ENCODE measurements at regions not wholly inside any gene's neighbourhood (a gene's known extent, or its start where the extent isn't known, plus 50 kb on each side); places are given as distances from the start of the nearest gene placed in this dataset.

DNA sequence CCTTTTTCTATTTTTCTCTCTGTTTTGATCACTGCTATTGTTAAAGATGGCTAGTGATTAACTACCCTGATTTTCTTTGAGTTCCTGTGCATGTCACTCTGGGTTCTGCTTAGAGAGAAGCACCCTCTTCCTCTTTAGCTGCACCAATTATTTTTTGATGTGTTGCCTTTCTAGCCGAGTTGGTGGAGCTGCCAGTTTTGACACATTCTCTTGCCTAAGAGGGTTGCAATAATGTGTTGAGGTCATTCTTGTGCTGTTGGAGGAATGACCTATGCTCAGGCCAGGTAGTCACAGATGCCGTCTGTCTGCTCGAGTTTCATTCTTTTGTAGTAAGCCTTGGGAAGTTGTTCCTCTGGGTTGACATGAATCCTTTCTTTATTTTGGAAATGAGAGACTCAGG lies 84.6 kb upstream of the DPH6 start:
- no peak overlapping the region for H3K27ac Mint-ChIP-seq
- no peaks in the 10 kb centered on the region for H3K4me1 Mint-ChIP-seq
- CTCF ChIA-PET: no interaction called here
- ATAC-seq: no peak
- H3K9me3 Mint-ChIP-seq (ENCODE audit: low read depth): no peaks in the 10 kb centered on the region
- H3K4me3 Mint-ChIP-seq: no peak overlapping the region
- no peaks in the 10 kb centered on the region for H3K36me3 Mint-ChIP-seq
- peaks cover 10% of the 10 kb centered on the region for H3K27me3 Mint-ChIP-seq
- no peak for DNase-seq

DNA sequence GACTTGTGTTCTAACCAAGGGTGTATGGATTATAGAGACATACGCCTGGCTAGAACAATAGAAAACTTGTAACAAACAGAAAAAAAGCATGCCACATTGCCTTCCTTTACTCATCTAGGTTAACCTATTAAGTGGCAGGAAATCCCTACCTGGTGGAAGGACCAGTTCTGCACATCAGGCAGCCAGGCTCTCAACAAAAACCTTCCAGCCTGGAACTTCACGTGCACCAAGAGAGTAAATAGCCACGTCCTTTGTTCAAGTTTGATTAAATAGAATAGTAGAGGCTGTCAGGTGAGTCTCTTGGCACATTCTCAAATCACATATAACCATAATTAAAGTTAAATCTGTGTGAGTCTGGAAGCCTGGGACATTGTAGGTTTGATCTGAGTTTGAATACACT lies 85.0 kb upstream of the DPH6 start:
- no peaks in the 10 kb centered on the region for H3K9me3 Mint-ChIP-seq (ENCODE audit: low read depth)
- no peaks in the 10 kb centered on the region for H3K4me1 Mint-ChIP-seq
- H3K36me3 Mint-ChIP-seq: no peaks in the 10 kb centered on the region
- H3K4me3 Mint-ChIP-seq: no peak overlapping the region
- ATAC-seq (no peak), DNase-seq (no peak)
- peaks cover 12% of the 10 kb centered on the region for H3K27me3 Mint-ChIP-seq
- H3K27ac Mint-ChIP-seq: no peak overlapping the region
- CTCF ChIA-PET: no interaction called here

DNA sequence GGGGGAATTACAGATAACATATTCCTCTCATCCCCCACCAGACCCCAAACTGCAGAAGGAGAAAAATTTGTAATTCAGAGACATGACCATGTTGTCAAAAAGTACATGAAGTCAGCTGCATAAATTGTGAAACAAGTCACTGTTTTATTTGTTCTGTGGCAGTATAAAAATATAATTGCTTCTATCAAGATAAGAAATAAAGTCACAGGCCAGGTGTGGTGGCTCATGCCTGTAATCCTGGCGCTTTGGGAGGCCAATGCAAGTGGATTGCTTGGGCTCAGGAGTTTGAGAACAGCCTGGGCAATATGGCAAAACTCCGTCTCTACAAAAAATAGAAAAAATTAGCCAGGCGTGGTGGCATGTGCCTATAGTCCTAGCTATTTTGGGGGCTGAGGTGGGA lies 87.7 kb upstream of the DPH6 start:
- ATAC-seq (no peak), DNase-seq (no peak)
- Mint-ChIP-seq H3K4me3 (no peak overlapping the region), H3K36me3 (no peaks in the 10 kb centered on the region), H3K9me3 (ENCODE audit: low read depth) (no peaks in the 10 kb centered on the region), H3K4me1 (no peaks in the 10 kb centered on the region), H3K27me3 (peaks cover 15% of the 10 kb centered on the region), H3K27ac (no peak overlapping the region)
- CTCF ChIA-PET: no interaction called here

DNA sequence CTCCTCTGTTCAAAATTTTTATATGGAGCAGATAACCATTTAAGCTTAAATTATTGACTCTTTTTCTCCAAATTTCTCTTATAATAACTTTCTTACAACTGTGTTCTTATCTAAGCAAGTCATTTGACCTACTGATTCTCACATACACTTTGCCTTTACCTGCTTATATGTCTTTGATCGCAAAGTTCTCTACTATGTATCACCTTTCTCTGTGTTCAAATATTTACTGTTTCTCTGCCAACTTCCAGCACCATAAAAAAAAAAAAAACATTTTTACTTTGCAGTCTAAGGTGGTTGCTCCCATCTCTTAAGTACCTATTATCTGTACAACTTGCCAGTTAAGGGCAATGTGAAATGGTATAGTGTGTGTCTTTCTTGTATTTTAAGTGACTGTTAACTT lies 100.8 kb upstream of the DPH6 start:
- H3K4me1 Mint-ChIP-seq: no peaks in the 10 kb centered on the region
- no peak overlapping the region for H3K4me3 Mint-ChIP-seq
- CTCF ChIA-PET: no interaction called here
- H3K36me3 Mint-ChIP-seq: no peaks in the 10 kb centered on the region
- ATAC-seq (no peak), DNase-seq (no peak)
- no peaks in the 10 kb centered on the region for H3K27me3 Mint-ChIP-seq
- no peaks in the 10 kb centered on the region for H3K9me3 Mint-ChIP-seq (ENCODE audit: low read depth)
- H3K27ac Mint-ChIP-seq: no peak overlapping the region

DNA sequence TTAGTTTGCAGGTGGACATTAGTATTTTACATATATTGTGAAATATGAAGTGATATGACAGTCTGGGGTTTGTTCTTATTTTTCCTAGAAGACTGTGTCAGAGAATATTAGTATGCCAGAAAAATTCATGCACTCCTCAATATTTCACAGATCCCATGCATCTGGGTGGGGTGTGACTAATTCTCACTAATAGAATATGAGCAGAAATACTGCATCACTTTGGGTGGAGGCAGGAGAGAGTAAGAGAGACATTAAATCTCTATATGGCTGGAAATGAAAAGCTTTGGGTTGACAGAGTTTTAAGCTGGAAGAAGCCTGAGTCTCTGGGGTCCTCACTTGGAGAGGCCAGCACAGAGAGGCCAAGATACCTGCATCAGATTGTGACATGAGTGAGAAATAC lies 101.3 kb upstream of the DPH6 start:
- no peaks in the 10 kb centered on the region for H3K27me3 Mint-ChIP-seq
- H3K4me1 Mint-ChIP-seq: no peaks in the 10 kb centered on the region
- no peaks in the 10 kb centered on the region for H3K9me3 Mint-ChIP-seq (ENCODE audit: low read depth)
- no peaks in the 10 kb centered on the region for H3K36me3 Mint-ChIP-seq
- ATAC-seq (no peak), DNase-seq (no peak)
- CTCF ChIA-PET: no interaction called here
- no peak overlapping the region for H3K4me3 Mint-ChIP-seq
- H3K27ac Mint-ChIP-seq: no peak overlapping the region

DNA sequence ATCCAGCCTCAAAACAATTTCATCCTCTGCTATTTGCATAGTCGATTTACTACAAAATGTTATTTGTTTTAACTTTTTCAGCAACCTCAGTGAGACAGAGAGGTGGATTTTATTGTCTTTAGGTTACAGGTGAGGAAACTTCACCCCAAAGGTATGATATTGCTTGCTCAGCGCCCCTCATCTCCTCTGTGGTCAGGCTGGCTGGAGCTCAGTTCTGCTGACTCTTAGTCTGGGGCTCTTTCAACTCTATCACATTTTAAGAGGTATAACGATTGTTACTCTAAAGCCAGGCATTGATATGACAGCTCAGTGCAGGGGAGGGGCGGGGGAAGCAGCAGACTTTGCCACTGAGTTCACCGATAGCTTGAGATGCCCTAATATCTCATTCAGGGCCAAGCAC lies 103.0 kb upstream of the DPH6 start:
- H3K9me3 Mint-ChIP-seq (ENCODE audit: low read depth): no peaks in the 10 kb centered on the region
- CTCF ChIA-PET: no interaction called here
- no peak overlapping the region for H3K4me3 Mint-ChIP-seq
- no peaks in the 10 kb centered on the region for H3K4me1 Mint-ChIP-seq
- H3K36me3 Mint-ChIP-seq: no peaks in the 10 kb centered on the region
- ATAC-seq: no peak
- H3K27ac Mint-ChIP-seq: no peak overlapping the region
- no peak for DNase-seq
- H3K27me3 Mint-ChIP-seq: peaks cover 4% of the 10 kb centered on the region

DNA sequence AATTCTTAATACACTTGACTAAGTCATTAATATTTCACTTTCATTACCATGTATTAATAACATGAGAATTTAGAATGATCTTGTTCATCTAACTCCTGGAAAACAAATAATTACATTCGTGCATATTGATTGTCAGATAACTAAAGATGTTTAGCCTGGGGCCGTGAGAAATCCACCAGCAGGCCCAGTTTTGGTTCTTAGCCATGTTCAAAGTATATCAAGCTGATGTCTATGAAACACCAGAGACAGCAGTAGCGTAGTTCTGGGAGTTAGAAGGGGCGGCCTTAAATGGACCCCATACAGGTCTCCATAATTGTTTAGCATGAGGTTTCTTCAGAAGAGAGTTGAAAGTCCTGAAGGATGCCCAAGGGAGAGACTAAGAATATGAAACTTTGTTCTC lies 103.6 kb upstream of the DPH6 start:
- DNase-seq (no peak), ATAC-seq (no peak)
- Mint-ChIP-seq H3K36me3 (no peaks in the 10 kb centered on the region), H3K4me3 (no peak overlapping the region), H3K27ac (no peak overlapping the region), H3K27me3 (peaks cover 4% of the 10 kb centered on the region), H3K9me3 (ENCODE audit: low read depth) (no peaks in the 10 kb centered on the region), H3K4me1 (no peaks in the 10 kb centered on the region)
- CTCF ChIA-PET: no interaction called here

DNA sequence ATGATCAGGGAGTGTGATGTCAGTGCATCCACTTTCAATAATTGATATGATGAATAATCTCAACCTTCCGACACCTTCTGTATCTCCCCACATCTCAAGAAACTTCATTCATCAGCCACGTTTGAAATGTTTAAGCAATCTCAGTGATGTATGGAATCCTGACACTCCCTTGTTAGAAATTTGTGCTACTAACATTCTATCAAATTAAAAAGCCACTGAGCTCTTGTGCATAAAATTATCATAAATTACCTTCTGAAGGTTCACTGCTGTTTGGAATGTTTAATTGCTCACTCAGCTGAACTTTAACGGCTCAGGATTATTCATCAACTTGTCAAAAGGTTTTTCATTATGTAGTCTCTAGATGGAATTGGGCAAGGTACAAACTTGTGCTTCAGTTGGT lies 108.4 kb upstream of the DPH6 start:
- Mint-ChIP-seq H3K36me3 (no peaks in the 10 kb centered on the region), H3K27ac (no peak overlapping the region), H3K27me3 (peaks cover 7% of the 10 kb centered on the region), H3K4me1 (no peaks in the 10 kb centered on the region), H3K9me3 (ENCODE audit: low read depth) (no peaks in the 10 kb centered on the region), H3K4me3 (no peak overlapping the region)
- DNase-seq (no peak), ATAC-seq (no peak)
- CTCF ChIA-PET: no interaction called here

DNA sequence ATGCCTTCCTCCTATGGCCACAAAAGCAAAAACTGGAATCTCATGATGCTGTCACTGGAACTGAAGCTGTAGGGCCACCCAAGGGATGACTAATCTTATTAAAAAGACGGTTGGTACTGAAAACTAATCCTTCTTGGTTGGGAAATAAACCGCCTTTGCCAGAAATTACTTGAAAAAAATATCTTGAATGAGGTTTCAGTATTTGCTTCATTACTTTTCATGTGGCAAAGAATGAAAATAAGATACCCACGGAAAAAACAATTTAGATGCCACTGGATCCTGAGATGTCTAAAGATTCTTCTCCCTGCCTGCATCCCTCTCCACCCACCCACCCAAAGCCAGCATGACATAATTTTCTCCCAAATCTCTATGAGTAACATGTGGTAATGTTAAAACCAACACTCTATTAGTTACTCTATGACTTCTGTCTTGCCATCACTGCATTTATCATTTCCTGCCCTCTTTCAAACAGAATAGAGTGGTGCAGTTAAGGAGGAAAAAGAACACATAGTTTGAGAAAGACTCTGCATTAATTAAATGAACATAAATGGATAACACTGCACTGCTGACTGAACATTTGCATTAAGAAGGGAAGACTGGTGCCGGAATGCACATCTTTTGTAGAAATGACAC lies 111.8 kb upstream of the DPH6 start:
- Mint-ChIP-seq H3K4me3 (no peak overlapping the region), H3K36me3 (no peaks in the 10 kb centered on the region), H3K9me3 (ENCODE audit: low read depth) (no peaks in the 10 kb centered on the region), H3K27me3 (peaks cover 14% of the 10 kb centered on the region), H3K4me1 (no peaks in the 10 kb centered on the region), H3K27ac (no peak overlapping the region)
- ATAC-seq (no peak), DNase-seq (no peak)
- CTCF ChIA-PET: no interaction called here

DNA sequence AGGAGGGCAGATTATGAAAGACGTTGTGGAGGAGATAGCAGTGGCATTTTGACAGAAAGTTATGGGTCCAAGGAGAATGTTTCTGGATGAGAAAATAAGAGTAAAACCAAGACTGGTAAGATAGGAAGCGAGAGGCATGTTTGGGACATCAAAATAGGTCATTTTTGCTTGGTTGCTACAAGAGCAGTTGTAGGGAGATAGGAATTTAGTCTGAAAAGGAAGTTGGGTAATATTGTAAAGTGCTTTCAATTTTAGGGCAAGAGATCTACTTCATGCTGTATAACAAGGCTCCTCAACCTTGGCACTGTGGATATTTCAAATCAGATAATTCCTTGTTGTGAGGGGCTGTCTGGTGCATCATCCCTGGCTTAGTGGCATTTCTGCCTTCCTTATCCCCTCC lies 118.0 kb upstream of the DPH6 start:
- H3K9me3 Mint-ChIP-seq (ENCODE audit: low read depth): no peaks in the 10 kb centered on the region
- H3K36me3 Mint-ChIP-seq: no peaks in the 10 kb centered on the region
- H3K4me1 Mint-ChIP-seq: no peaks in the 10 kb centered on the region
- ATAC-seq (no peak), DNase-seq (no peak)
- H3K27ac Mint-ChIP-seq: no peak overlapping the region
- no peak overlapping the region for H3K4me3 Mint-ChIP-seq
- CTCF ChIA-PET: no interaction called here
- peaks cover 11% of the 10 kb centered on the region for H3K27me3 Mint-ChIP-seq

DNA sequence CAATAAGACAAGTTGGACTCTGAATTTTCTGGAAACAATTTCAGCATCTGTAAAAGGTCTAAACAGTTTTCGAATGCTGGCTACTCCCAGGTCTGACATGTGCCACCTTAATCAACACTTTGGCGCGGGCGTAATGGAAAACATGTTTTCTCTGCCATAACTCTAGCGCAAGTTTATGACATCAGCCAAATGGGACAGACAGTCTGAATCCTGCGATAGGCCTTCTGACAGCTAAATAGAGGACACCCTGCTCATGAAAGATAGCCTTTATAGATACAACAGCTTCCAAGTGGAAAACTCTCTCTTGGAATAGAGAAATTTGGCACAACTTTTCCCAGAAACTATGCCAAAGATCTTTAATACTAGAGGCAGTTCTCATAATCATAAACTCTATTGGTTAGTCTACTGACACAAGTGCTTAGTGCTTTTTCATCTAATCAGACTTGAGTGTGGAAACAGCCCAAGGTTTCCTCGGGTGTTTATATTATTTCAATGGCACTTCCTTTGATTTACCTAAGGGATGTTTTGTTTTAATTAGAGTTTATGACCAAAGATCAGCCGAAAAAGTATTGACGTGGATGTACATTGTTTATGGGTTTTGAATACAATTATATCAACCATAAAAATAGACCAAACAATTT lies 120.1 kb upstream of the DPH6 start:
- CTCF ChIA-PET: no interaction called here

DNA sequence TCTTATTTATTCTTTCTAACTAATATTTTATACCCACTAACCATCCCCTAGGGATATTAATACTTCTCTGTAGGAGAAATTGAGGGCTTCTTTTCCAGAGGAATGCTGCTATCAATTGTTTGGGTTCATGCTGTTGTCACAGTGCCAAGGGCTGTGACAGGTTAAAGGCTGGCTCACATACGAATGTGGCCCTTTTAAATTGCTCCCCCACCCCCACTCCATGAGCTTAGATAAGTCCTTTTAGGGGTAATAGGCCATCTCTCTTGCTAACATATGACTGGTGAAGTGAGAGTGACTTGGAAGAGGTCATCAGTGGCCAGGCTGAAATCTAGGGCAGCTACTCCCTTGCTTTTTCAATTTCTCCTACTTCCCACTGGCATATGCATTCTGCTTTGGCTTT lies 121.9 kb upstream of the DPH6 start:
- H3K27me3 Mint-ChIP-seq: peaks cover 4% of the 10 kb centered on the region
- no peak for ATAC-seq
- no peak for DNase-seq
- H3K27ac Mint-ChIP-seq: no peak overlapping the region
- H3K9me3 Mint-ChIP-seq (ENCODE audit: low read depth): no peaks in the 10 kb centered on the region
- no peak overlapping the region for H3K4me3 Mint-ChIP-seq
- CTCF ChIA-PET: no interaction called here
- H3K4me1 Mint-ChIP-seq: peaks cover 3% of the 10 kb centered on the region
- H3K36me3 Mint-ChIP-seq: no peaks in the 10 kb centered on the region

More for the DNA sequence above, 120.1 kb upstream of the DPH6 start:
- peaks cover 8% of the 10 kb centered on the region for H3K27me3 Mint-ChIP-seq
- no peak overlapping the region for H3K4me3 Mint-ChIP-seq
- H3K36me3 Mint-ChIP-seq: no peaks in the 10 kb centered on the region
- H3K9me3 Mint-ChIP-seq (ENCODE audit: low read depth): no peaks in the 10 kb centered on the region
- no peak for DNase-seq
- no peak overlapping the region for H3K27ac Mint-ChIP-seq
- no peak for ATAC-seq
- no peaks in the 10 kb centered on the region for H3K4me1 Mint-ChIP-seq

DNA sequence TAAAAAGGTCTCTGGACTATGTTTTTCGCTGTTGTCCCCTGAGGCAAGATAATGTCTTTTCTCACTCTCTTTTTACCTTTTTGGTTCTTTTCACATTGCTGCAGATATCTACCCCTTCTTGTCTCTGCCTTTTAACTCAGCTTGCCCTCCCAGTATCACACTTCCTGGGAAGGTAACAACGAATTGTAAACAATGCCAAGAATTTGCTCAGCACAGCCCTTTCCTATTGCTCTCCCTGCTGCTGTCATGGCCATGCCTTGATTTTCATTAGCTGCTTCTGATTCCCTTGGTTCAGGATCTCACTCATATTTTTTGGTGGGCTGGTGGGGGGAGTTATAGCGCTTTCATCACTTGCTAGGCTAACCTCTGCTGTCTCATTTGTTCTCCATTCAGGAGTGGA lies 123.1 kb upstream of the DPH6 start:
- Mint-ChIP-seq H3K4me1 (peaks cover 11% of the 10 kb centered on the region), H3K27ac (no peak overlapping the region), H3K4me3 (no peak overlapping the region), H3K27me3 (no peaks in the 10 kb centered on the region), H3K36me3 (no peaks in the 10 kb centered on the region), H3K9me3 (ENCODE audit: low read depth) (no peaks in the 10 kb centered on the region)
- ATAC-seq (no peak), DNase-seq (no peak)
- CTCF ChIA-PET: no interaction called here

DNA sequence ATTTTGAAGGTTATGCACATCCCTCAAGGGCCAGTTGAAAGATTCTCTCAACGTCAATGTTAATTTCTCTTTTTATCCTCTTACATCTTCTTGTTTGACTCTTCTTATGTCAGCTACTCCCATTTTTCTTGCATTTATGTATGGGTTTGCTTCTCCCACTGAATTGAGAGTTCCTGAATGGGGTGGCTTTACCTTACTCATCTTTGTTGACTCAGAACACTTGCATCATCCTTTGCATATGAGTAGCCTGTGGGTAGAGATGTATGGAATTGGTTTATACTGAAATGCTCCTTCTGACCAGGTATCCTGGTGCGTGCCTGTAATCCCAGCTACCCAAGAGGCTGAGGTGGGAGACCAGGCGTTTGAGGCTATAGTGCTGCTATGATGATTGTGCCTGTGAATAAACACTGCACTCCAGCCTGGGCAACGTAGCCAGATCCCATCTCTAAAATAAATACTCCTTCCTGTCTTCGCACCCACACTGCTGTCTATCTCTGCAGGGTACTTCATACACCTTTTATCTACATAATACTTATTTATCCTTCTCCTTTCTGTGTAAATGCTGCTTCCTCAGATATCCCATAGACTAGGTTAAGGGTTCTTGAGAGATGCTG lies 123.6 kb upstream of the DPH6 start:
- ATAC-seq (no peak), DNase-seq (no peak)
- H3K9me3 Mint-ChIP-seq (ENCODE audit: low read depth): no peaks in the 10 kb centered on the region
- no peak overlapping the region for H3K4me3 Mint-ChIP-seq
- peaks cover 11% of the 10 kb centered on the region for H3K4me1 Mint-ChIP-seq
- no peaks in the 10 kb centered on the region for H3K36me3 Mint-ChIP-seq
- no peaks in the 10 kb centered on the region for H3K27me3 Mint-ChIP-seq
- CTCF ChIA-PET: no interaction called here
- no peak overlapping the region for H3K27ac Mint-ChIP-seq

Measured in activated CD8-positive, alpha-beta memory T cell treated with anti-CD3 and anti-CD28 coated beads, Interleukin-2, amount 10 ng/mL, durations not matched to agents 7 days and 5 days (primary cell).